AG08396 (cell line): ENCODE measurements at regions not wholly inside any gene's neighbourhood (a gene's known extent, or its start where the extent isn't known, plus 50 kb on each side); places are given as distances from the start of the nearest gene placed in this dataset.
"Not testable (repeated sequence)": the region's sequence is repeated elsewhere in the genome, so short reads cannot be mapped to it uniquely, and the experiment has no call there.

Source experiments
- DNase-seq: peaks from one replicate; pipeline ENCODE4 v3.0.0; 2012; ENCODE audit warnings: low spot score, mixed read lengths

DNA sequence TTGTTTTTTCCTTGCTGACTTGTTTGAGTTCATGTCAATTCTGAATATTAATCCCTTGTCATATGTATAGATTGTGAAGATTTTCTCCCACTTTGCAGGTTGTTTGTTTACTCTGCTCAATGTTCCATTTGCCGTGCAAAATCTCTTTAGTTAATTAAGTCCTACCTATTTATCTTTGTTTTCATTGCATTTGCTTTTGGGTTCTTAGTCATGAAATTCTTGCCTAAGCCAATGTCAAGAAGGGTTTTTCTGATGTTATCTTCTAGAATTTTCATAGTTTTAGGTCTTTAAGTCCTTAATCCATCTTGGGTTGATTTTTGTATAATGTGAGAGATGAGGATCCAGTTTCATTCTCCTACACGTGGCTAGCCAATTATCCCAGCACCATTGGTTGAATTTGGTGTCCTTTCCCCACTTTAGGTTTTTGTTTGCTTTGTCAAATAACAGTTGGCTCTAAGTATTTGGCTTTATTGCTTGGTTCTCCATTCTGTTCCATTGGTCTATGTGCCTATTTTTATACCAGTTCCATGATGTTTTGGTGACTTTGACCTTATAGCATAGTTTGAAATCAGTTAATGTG, 163.1 kb upstream of the PGR start:
- DNase-seq = no peak

DNA sequence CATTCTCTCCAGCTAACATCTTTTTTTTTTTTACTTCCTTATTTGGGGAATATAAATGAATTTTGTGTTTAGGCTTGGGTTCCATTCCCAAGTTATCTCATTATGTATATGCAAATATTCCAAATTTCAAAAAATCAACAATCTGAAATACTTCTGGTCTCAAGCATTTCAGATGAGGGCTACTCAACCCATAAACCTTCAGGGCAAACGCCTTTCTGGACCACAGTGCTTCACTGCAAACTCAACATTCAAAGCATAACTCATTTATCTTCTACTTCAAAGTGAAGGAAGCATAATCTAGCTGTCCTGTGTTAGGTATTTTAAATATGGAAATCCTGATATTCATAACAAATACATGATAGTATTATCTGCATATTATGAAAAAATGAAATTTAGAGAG, 161.7 kb upstream of the PGR start:
- DNase-seq = no peak

DNA sequence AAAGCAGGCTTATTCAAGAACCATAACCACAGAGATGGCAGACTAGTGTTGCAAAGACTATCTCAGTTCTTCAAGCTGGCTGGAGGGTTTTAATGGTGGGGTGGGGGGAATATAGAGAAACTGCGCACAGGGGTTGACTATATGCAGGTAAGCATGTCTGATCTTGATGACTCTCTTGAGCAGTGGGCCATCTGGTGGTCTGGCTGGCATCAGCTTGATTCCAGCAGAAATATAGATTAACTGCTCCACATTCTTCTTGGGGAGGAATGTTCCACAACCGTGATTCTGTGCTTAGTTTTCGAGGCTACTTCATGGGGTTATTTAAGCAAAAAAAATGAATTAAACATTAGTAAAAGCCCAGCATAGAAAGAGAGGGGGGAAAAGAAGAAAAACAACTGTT, 158.8 kb upstream of the PGR start:
- no peak for DNase-seq

DNA sequence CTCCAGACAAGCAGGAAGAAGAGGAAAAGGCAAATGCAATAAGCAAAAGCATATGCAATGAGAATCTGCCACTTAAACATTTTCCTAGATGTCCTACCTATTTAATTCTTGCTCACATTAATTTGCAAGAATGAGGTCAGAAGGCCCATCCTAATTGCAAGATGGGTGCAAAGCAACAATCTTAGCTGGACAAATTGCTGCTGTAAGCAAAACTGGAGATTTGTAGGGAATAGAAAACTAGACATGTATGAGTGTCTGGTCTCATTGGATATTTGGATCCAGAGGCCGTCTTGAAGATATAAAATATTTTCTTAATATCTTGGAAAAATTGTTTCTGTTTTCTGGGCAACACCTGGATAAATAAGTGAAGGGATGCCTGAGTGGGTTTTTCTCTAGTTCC, 150.1 kb upstream of the PGR start:
- DNase-seq = no peak

DNA sequence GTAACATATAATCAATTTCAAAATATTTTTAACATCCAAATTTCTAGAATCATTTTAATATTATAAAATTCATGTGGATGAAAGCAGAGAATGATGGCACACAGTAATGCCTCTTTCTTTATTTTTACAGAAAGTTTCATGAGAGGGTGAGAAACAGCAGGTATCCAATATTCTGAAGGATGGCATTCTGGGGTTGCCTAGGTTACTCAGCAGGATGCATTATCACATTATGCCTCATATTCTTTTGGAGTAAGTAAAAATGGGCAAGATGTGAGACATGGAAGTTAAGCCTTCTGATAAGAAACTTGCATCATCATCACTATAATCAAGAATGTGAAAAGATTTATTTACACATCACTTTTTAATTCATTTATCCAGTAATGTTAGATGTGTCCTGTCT, 148.7 kb upstream of the PGR start:
- no peak for DNase-seq

DNA sequence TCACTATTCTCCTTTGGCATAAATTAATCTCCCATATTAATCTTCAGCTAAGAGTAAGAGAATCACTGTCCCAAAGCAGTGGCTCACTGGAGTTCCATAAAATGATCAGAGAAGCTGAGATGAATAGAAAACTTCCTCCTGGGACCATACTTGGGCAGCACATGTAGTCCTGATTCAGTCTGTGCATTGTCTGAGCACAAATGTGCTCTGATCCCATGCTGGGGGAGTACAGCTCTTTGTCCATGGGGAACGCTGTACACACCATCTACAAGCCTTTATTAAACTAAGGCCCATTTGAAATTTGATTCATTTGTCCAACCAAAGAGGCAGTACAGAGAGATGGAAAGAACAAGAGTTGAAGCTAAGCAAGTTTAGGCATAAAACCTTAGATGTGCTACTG, 147.4 kb upstream of the PGR start:
- DNase-seq = no peak

DNA sequence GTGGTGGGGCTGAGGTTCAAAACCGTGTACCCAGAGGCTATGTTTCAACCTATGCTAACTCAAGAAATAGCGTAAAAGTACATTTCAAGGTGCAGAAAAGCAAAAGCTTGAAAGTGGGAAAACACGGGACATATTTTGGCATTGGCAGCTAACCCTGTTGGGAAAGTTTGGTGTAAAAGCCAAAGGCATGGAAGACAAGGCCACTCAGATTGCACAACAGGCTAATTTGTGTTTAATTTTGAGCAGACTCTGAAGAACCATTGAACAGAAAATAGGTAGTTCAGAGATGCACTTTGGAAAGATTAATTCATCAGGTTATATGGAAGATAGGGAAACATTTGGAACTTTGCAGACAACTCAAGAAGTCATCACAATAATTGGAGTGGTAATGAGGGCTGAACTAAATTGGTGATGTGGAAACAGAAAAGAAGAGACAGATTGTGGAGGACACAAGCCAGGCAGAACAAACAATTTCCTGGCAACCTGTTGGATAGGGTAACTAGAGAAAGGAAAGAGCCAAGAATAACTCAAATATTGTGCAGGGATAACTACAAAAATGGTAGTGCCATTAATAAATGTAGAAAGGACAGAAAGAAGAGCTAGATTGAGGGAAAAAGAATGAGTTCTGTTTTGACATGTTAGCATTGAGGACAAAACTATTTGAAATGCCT, 140.5 kb upstream of the PGR start:
- no peak for DNase-seq

DNA sequence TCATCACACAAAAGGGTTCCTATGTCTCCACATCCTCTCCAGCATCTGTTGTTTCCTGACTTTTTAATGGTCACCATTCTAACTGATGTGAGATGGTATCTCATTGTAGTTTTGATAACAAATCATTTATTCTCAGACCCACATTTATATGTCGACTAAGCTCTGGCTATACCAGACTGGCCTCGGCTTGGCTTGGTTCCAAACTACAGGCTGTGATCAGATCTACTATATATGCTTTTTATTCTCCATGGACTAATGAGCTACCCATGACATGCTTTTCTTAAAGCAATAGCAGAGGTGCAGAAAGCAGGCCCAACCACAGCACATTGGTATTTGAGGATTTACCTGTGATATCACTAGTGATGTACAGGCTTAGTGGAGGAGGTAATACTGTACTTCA, 139.8 kb upstream of the PGR start:
- DNase-seq = no peak

DNA sequence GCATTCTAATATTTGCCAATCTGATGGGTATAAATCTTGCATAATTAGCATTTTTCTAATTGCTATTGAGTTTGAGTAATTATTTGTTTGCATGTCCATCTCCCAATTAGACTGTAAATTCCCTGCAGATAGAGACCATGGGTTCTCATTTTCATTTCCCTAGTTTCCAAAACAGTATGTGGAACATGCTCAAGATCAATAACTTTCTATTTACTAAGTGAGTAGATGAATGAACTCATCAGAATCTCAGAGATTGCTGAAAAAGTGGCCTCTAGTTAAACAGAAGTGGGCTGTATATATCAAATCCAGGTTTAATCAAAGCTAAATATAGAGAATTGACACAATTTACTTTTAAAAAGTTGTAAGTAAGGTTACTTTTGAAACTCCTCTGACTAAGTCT, 138.0 kb upstream of the PGR start:
- no peak for DNase-seq

DNA sequence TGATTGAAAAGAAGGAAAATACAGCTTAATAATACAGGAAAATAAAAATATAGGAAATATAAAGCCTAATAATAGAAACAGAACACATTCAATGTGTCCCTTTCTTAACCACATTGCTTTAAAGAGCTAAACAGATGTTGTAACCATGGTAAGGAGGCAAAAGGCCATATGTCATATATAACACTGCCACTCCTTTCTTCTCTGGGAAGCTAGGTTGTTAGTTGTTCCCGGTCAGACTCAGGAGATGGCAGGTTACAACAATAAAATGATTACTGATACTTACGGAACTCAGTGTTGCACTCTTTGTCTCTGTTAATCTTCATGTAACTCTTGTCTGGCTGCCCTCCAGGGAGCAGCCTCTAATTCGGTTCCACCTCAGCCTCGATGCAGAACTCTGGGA, 134.7 kb upstream of the PGR start:
- DNase-seq = no peak

DNA sequence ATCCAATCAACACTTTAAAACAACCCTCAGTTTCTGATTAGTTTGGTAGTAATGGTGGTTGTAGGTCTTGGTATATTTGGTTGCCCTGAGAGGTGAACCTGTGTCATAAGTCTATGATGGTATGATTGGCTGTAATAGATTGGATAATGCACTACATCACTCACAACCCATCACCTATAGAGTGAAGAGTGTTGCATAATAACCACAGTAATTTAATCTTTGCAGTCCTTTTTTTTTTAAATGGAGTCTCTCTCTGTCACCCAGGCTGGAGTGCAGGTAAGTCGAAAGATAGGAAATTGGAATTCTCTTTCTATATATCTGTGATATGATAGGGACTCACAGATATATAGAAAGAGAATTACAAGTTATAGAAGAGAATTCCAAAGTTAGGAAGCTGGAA, 133.4 kb upstream of the PGR start:
- no peak for DNase-seq

DNA sequence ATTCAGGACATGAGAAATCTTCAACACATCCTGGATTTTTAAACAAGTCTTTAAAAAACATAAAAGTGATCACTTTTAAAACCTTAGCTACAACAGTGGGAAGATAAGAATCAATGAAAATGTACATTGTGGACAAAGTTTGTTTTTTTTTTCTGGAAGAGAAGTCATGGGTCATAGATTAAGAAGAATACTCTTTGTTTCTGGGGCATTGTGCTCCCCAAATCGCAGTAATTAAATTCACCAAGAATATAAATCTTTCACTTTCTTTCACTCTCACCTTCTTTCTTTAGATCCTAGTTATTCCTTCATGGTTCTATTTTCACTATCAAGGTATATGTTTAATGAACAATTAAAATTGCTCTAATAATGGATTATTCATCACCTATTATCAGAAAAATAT, 132.6 kb upstream of the PGR start:
- no peak for DNase-seq

DNA sequence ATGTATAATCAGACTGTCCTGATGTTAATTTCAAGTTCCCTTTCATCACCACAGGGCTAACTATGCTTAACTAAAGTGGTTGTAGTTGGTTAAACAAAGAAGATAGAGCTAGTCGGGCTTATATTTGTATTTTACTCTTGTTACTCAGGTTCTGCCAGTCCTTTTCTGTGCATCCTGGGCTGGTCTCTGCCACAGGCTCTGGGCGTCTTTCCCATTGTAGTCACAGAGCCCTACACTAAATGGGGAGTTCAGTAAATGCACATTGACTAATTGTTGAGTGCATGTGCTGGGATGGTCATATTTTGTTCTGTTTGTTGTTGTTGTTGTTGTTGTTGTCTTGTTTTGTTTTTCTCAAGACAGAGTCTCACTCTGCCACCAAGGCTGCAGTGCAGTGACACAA, 125.4 kb upstream of the PGR start:
- DNase-seq = no peak

DNA sequence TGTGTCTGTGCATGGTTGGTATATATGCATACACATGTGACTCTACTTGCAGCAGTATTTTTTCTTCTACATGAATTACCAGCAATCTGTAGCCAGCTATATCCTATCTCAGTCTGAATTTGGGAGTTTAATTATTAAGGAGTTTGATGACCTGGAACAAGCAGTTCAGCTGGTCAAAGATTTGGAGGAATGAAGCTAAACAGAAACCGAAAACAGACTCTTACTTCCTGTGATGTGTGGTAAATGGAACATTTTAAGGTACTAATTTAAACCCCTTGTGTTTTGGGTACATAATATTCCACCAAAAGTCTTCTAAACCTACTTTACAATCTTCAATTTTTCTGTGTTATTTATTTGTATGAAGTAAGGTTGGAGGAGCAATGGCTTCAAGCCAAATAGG, 124.4 kb upstream of the PGR start:
- no peak for DNase-seq

DNA sequence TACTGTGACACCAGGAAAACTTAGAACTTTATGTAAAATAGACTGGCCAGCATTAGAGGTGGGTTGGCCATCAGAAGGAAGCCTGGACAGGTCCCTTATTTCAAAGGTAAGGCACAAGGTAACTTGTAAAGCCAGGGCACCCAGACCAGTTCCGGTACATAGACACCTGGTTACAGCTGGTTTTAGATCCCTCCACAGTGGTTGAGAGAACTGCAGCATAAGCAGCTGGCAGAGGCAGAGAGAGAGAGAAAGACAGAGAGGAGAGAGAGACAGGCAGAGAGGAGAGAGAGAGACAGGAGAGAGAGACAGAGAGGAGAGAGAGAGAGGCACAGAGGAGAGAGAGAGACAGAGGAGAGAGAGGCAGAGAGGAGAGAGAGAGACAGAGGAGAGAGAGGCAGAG, 116.0 kb upstream of the PGR start:
- not testable (repeated sequence) for DNase-seq

DNA sequence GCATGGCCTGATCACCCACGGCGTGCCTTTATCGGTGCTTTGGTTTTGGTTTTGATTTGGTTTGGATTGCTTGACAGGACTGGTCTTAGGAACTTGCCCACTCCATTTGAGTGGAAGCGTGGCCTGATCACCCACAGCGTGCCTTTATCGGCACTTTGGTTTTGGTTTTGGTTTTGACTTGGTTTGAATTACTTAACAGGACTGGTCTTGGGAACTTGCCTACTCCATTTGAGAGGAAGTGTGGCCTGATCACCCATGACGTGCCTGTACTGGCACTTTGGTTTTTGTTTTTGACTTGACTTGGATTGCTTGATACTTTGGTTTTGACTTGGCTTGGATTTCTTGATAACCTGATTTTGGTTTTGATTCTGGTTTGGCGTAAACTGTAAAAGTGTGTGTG, 115.5 kb upstream of the PGR start:
- DNase-seq = not testable (repeated sequence)

DNA sequence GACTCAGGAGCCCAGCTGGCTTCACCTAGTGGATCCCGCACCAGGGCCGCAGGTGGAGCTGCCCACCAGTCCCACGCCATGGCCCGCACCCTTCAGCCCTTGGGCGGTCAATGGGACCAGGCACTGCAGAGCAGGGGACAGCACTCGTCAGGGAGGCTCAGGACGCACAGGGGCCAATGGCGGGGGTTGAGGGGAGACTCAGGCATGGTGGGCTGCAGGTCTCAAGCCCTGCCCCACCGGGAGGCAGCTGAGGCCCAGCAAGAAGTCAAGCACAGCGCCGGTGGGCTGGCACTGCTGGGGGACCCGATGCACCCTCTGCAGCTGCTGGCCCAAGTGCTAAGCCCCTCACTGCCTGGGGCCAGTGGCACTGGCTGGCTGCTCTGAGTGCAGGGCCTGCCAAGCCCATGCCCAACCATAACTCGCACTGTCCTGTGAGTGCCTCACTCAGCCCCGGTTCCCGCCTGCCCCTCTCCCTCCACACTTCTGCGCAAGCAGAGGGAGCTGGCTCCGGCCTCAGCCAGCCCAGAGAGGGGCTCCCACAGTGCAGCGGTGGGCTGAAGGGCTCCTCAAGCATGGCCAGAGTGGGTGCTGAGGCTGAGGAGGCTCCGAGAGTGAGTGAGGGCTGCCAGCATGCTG, 111.7 kb upstream of the PGR start:
- no peak for DNase-seq

DNA sequence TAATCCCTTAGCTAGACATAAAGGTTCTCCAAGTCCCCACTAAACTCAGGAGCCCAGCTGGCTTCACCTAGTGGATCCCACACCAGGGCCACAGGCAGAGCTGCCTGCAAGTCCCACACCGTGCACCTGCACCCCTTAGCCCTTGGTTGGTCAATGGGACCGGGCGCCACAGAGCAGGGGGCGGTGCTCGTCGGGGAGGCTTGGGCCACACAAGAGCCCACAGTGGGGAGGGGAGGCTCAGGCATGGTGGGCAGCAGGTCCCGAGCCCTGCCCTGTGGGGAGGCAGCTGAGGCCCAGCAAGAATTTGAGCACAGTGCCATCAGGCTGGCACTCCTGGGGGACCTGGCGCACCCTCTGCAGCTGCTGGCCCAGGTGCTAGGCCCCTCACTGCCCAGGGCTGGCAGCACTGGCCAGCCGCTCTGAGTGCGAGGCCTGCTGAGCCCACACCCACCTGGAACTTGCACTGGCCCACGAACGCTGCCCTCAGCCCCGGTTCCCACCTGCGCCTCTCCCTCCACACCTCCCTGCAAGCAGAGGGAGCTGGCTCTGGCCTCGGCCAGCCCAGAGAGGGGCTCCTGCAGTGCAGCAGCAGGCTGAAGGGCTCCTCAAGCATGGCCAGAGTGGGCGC, 101.7 kb upstream of the PGR start:
- DNase-seq = not testable (repeated sequence)

DNA sequence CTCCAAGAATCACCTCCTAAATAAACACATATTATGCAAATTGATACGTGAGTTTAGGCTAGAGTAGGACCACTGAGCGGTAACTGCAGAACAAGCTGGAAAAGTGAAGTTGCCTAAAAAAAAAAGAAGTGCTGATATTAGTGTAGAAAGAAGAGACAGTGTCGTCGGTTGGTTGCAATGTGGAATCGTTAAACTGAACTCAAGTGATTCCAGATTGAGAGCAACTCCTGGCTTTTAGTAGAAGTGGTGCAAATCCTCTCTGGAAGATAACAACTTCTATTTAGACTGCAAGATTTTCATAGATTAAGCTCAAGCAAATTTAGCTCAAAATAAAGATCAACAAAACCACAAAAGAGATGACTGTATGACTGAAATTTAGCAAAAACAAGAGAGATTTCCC, 97.0 kb upstream of the PGR start:
- DNase-seq = no peak

DNA sequence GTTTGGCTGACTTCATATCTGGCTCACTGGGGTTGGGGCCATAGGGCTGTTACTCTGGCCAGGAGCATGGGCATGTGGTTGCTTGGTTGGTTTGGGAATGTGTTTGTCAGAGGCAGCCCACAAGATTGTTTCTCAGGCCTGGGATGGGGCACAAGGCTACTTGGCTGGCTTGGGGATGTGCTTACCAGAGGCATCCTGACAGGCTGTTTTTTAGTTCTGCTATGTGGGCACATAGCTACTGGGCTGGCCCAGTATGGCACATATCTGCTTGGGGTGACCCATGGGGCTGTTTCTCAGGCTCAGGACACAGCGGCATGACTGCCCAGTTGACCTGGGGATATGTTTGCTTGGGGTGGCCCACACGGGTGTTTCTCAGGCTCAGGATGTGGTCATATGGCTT, 94.6 kb upstream of the PGR start:
- no peak for DNase-seq

DNA sequence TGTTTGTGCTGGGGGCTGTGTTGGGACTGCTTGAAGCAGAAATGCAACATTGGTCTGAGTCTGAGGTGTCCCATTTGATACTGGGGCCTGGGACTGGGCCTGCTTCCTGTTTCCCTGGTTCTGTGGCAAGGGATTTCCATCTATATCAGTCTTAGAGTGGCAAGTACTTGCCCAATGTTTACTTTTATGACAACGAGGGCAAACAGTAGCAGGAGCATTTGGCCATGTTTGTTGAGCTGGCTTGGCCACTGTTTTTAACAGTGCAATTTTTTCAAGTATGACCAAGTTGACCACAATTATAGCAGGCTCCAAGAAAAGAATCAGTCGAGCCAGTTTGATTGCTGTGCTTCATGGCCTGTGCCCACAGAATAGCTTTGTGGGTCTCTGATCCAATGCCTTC, 88.5 kb upstream of the PGR start:
- not testable (repeated sequence) for DNase-seq

DNA sequence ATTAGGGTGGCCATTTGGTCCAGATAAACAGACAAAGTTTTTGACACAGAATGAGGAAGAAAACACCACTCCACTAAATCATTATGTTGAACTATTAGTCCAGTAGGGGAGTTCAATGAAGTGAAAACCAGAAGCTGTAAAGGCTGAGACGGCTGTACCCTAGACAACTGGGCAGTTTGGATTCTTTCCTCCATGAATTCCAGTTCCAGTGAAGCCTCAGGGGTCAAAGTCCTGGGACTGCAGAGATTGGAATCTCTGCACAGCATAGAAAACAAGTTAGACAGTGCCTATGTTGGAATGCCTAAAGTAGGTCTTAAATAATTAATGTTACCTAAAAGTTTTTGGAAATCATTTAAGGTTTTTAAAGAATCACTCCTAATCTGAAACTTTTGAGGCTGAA, 86.5 kb upstream of the PGR start:
- DNase-seq = not testable (repeated sequence)

DNA sequence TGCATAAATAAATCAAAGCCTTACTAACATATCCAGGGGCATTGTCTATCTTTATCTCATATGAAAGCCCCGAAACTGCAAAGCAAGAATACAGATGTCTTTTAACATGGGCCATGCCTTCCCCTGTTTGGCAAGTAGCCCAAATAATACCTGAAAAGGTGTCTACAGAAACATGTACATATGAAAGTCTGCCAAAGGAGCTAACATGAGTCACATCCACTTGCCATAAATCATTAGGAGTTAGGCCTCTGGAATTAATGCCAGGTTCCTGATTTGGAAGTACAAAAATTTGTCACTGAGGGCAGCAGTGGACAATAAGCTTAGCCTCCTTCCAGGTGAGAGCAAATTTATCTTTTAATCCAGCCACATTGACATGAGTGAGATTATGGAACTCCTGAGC, 85.5 kb upstream of the PGR start:
- no peak for DNase-seq
